ENCODE measurements at regions not wholly inside any gene's neighbourhood (a gene's known extent, or its start where the extent isn't known, plus 50 kb on each side); places are given as distances from the start of the nearest gene placed in this dataset.

DNA sequence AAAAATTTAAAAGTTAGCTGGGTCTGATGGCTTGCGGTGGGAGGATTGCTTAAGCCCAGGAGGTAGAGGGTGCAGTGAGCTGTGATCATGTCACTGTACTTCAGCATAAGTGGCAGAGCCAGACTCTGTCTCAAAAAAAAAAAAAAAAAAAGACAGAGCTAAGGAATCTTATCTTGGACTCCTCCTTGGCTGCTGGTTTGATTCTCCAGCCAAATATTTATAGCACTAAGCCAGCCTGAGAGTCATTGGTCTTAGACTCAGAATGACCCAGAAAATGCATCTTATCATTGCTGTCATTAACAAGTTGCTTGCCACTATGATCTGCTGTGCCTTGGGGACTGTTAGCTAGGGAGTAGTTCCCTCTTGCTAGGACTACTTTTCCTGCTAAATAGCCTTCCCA is 164.7 kb downstream of the GNAT3 start:
- DNase-seq (ENCODE audit: low spot score), result no peak

DNA sequence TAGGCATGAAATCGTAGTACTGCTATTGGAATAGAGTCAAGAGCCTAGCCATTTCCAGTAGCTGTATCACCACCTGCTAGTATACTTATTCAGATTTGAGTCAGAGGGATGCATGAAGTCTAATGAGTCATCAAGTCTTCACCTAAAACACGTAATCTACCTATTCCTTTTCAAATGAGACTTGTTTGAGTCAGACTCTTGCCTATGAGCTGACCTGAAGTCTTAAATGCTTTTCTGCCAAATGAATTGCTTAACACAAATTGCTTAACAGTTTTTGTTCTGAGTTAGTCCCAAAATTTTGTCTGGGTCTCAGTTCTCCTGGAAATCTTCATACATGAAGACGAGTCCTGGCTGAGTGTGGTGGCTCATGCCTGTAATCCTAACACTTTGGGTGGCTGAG is 165.2 kb downstream of the GNAT3 start:
- DNase-seq (ENCODE audit: low spot score), result no peak

DNA sequence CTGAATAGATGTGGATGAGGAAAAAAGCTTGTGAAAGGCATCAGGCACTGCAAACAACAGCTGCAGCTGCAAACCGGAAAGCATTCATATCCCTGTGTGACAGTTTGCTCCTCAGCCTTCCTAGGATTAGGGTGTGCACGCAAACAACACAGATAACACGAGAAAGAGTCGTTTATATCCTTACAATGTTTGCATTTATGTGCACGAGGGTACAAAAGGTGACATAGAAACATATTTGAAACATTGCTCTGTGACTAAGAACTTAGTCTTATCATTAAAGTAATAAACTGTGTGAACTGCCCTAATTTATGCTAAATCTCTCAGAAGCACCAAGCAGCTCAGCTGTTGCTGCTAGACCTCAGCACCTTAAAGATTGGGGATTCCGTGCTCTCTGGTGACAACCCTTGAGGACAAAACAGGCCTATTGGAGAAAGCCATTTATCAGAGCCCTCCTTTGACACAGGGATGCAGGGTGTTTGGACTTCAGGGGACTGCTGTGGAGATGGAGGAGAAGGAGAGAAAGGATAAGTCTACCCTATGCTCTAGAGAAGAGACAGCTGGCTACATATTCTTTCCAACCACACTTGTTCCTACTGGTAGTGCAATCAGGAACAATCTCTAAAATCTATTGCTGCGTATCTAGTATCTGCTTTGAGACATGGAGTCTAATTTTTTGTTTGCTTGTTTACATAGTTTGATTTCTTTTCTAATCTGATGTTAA is 176.2 kb downstream of the GNAT3 start:
- peak; percentile 47 for DNase-seq (ENCODE audit: low spot score)

DNA sequence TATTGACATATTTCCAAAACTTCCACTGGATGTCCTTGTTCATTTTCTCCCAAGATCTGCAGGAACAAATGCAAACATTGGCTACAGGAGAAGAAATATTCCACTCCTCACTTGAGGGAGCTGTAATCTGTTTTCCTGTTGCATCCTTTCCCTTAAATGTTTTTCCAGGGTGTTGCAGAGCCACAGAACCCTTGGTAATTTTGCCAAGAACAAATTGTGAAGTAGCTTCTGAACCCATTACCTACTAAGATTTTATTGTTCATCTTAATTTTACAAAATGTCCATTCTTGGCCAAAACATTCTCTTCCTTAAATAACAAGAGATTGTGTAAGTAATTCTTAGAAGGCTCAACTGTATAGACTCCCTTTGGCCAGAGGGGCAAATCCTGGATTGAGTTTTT is 177.0 kb downstream of the GNAT3 start:
- no peak for DNase-seq (ENCODE audit: low spot score)

DNA sequence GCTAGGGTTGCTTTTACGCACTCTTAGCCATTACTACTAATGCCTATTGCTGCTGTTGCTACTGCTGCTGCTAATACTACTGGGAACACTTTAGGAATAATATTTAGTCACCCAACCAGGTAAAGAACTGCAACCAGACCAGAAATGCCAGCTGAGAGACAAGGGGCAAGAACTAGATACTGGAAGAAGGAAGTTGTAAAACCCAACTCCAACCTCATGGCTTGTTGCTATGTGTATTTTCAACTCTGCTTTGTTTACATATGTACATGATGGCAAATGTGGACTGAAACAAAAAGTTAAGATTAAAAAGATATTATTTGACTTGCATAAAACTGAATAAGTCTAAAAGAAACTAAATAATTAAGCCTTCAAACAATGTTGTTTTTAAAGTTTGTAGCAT is 177.7 kb downstream of the GNAT3 start:
- no peak for DNase-seq (ENCODE audit: low spot score)

DNA sequence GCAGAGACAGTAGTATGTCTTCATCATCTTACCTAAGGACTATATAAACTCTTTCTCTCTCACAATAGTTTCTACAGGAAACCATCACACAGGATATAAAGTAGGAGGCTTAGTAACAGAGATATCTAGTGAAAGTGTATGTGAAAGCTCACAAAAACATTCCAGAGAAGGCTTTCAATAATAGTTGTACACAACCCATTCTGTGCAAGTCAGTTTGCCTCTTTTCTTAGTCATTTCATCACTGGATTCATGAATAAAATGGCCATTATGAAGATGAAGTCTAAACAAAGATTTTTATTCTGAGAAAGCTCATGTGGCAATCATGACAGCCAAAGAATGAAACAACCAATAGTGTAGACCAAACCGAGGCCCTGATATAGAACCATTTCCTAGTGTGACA is 178.8 kb downstream of the GNAT3 start:
- DNase-seq (ENCODE audit: low spot score), result no peak

DNA sequence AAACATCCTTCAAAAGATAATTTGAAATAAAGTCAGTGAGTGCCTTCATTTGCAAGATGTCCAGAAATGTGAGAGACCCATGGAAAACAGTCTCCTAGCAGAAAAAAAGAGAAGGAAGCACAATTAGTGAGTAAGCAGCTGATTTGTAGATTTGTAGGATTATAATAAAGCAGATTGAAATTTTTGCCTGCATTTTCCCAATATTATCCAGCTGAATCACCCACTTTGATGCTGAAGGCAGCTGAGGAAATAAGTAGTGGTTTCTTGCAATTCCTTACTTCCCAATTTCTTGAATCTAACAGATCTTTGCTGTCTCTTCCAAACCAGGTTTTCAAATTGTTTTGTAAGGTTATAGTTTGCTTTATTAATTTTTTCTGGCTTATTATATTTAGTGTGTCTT is 181.4 kb downstream of the GNAT3 start:
- DNase-seq (ENCODE audit: low spot score), result no peak

DNA sequence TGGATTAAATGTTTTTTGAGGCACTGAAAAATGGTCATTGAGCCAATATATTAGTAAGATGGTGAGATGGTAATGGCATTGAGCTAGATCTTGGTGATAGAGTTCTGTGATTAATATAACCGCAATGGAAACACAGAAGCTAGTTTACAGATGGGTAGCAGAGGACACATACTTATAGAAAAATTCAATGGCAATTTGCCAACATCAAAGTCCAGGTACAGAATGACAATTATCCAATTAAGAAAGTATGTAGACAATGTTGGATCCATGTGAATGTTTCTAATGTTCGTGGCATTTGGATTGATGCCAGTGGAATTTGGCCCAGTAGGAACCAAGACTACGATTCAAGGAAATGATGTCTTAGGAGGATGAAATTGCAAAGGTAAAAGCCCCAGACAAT is 187.8 kb downstream of the GNAT3 start:
- no peak for DNase-seq (ENCODE audit: low spot score)

DNA sequence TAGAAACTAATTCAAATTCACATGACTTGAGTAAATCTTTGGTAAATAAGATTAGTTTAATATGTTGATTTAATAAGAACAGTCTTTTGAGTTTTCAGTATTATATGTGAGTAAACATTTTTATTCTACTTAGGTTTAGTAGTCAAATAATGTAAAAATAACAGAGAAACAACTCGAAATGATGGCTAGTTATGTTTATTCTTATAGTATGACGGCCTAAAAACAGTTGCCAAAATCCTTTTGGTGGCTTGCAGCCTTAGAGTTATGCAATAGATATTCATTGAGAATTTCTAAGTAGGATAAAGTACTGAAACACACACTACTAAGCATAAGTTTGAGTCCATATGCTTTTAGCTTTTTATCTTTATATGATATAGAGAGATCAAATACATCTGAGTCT is 184.8 kb downstream of the GNAI1 start:
- no peak for DNase-seq (ENCODE audit: low spot score)

DNA sequence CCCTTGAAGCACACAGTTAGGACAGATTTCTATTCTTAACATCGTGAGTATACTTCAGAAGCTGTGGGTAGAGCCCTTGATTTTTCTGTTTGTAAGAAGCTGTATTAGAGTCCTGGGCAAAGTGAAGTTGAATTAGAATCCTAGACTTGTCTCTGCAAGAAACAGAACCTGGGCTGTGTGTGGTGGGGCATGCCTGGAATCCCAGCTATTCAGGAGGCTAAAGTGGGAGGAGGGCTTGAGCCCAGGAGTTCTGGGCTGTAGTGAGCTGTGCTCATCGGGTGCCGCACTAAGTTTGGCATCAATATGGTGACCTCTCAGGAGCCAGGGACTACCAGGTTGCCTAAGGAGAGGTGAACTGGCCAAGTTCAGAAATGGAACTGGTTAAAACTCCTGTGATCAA is 183.4 kb downstream of the GNAI1 start:
- DNase-seq (ENCODE audit: low spot score), result no peak

DNA sequence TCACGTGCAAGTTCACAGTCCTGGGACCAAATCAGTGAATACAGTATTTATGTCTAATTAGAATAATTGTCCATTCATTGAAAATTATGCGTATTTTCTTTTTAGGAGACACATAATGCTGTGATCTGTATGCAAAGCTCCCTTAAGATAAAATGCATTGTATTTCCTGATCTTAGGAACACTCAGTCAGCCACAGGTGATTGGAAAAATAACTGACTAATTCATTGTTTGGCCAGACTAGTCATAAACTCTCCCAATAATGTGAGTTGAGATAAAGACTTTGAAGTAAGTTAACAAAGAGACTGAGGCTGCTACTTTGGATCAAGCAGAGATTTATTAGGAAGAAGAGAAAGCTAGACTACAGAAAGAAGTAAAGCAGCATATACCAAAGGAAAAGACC is 182.2 kb downstream of the GNAI1 start:
- DNase-seq (ENCODE audit: low spot score), result no peak

DNA sequence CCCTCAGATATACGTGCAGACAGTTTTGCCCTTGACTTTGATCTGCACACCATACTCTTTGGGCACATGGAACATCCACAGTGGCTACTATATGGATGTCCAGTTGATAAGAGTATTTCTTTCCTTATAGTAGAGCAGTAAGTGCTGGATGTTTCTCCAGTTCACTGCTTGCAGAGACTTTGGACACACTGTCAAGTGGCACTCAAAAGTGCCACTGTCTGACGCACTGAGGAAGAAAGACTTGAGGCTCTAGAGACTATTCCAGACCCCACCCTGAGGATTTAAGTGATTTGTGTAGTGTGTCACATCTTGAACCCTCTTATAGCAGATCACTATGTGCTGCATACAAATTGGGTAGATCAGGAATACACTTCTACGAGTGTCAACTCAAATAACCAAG is 179.1 kb downstream of the GNAI1 start:
- no peak for DNase-seq (ENCODE audit: low spot score)

DNA sequence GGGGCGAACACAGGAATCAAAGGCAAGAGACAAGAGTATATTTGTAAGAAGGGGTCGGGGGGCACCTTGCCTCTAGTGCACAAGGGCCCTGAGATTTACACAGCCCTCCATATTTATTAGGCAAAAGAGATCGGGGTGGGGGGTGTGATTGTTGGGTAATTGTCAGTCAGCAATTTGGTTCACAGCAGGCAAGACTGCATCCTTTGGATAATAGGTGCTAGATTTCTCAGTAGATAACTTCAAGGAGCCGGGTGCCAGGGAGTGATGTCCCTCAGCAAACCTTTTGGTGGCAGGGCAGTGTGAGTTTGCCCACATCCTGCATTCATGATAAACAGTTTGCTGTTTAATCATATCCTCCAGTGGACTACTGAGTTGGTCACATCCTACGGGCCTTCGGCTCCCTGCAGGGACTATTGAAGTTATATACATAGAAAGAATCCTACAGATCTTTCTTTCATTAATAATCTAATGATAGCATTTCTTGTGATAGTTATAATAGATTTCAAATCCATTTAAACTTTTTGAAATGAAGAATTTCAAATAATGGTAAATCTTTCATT is 178.5 kb downstream of the GNAI1 start:
- DNase-seq (ENCODE audit: low spot score), result no peak

DNA sequence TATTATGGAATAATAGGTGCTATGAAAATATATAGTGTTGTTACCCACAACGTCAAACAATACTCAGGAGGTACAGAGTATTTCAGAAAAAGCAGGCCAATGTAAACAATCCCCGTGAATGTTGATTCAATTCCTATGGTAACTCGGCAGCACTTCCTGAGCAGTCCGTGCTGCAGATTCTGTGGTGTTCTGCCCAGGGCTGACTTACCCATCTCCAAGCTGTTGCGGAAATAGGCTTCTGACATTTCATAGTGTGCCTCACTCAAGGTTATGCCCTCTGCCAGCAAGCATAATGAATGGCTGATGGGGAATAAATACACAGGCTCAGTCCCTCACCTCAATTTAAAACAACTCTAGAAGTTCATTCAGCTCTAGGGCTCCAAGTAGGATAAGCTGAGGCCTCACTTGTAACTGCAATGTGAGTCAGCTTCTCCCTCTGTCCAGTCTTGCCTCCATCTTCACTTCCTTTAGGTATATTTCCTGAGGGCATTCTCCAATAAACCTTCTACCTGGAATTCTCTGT is 177.6 kb downstream of the GNAI1 start:
- no peak for DNase-seq (ENCODE audit: low spot score)

DNA sequence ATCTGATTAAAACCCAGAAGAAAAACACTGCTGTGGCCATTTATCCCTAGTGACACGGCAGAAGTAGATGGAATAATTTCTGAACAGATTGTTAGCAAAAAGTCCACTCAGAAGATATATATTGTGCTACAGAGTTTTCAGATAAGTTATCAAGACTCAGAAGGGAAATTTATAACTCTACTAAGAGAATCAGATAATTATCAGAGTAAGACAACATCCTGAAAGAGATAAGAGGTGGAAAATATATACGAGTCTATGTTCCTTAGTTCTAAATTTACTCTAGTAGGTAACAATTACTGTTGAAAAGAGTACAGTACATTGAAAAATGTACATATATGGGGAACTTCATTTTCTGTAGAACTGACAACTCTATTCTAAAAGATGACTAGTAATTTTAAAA is 176.7 kb downstream of the GNAI1 start:
- no peak for DNase-seq (ENCODE audit: low spot score)

DNA sequence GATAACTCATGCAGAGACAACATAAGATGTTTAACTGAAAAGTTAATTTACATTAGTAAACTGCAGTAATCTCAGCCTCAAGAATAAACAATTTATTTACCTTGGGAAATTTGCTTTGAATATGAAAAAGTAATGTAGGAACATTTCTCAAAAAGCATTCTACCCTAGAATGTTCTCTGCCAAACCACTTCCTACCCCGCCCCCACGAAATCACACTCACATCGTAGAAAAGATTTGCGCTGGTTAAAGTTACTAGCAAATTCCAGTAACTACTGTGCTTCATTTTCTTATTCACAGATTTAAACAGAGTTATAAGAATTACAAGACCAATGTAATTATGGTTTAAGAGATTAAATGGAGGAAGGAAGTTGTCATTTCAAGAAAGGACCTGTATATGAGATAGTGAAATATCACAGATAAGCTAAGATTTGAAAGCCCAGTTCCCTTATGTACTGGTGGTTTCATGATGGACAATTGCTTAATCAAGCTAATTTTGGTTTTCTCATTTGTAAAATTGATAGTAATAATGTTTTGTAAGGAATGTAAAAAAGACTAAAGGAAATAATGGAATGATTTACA is 175.4 kb downstream of the GNAI1 start:
- no peak for DNase-seq (ENCODE audit: low spot score)

DNA sequence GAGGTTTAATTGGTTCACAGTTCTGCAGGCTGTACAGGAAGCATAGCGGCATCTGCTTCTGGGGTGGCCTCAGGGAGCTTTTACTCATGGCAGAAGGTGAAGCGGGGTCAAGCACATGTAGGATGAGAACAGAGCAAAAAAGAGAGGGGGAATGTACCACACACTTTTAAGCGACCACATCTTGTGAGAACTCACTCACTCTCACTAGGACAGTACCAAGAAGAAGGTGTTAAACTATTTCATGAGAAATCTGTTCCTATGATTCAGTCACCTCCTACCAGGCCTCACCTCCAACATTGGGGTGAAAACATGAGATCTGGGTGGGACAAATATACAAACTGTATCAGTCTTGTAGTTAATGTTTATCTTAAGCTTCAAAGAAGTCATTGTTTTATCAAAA is 174.7 kb downstream of the GNAI1 start:
- DNase-seq (ENCODE audit: low spot score), result no peak

DNA sequence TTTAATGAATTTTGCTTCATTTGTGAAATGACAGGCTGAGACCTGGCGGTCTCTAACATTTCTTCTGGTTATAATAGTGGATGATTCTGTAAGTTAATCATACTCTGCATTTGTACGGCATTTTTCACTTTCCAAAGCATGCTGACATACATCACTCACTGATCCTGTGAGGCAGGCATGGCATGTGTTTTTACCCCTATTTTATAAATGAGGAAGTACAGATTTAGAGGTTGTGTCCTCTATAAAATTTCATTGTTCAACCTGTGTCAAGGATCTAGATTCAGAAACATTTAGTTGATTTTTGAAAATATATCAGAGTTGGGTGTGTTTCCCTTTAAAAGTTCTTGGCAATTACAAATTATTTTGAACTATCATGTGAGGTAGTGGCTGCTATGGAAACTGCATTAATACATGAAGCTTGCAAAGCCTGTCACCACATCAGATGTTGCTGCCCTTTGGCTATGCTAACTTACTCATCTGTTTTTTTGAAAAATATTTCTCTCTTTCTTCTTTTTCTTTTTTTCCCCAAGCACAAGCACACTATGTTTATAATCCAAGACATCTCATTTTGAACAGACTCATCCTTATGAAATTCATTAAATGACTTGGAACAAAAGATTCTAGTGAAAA is 172.7 kb downstream of the GNAI1 start:
- DNase-seq (ENCODE audit: low spot score), result peak; percentile 36

DNA sequence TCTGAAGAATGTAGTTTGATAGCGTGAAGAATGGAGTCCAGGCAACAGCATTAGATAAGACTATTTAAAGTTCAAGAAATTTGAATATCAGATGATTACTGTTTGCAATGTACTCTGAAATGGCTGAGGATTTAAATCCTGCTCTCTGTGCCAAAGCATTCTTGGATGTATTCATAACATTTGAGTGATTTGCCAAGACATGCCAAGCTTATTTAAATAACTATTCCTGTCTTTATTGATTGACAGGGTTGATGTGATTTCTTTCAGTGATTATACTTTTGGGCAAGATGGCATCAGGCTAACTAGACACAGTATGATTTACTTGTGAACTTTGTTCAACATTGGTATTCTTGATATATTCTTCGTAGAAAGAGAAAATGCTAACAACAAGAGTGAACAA is 168.7 kb downstream of the GNAI1 start:
- DNase-seq (ENCODE audit: low spot score), result no peak

DNA sequence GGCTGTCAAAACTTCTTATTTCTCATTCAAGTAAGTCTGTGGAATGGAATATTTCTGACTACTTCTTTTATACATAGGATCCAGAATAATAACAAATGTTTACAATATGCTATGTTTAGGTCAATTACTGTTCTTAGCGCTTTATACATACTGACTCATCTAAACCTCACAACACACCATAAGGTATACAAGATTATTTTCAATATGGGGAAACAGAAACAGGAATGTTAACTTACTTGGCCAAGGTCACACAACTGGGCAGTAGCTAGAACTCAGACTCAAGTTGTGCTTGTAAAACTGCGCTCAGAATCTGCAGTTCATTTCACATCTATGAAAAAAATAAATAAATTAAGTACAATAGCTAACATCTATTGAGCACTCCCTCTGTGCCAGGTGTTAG is 168.0 kb downstream of the GNAI1 start:
- DNase-seq (ENCODE audit: low spot score), result no peak

DNA sequence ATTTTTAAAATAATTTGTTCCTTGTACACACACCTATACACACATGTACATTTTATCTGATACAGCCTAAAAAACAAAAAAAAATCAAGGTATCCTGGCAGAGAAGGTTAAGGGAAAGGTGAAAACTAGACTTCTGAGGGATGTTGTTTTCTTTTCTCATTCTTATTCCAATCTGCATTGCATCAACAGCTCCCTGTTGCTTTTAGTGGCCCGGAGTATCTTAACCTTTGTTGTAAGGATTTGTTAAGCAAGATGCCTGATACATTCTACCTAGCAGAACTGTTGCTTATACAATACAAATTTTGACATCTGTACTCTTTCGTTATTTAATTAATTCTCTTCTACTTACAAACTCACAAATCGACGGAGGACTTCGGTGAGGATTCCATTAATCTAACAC is 167.4 kb downstream of the GNAI1 start:
- DNase-seq (ENCODE audit: low spot score), result no peak

DNA sequence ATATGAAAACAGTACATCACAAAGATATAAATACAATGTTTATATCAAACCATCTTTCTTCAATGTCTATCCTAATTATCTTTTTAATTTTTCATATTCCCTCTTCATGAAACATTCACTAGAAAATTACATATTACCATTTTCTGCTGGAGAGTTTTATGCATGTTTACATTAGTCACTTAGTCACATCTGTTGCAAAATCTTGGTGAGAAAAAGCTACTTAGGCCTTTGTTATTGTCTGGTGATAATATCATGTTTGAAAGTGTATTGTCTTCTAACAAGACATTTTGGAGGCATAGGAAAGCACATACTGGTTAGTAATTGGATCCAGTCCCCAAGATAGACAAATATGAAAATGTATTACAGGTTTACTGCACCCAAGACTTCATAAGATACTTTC is 163.6 kb downstream of the GNAI1 start:
- no peak for DNase-seq (ENCODE audit: low spot score)

DNA sequence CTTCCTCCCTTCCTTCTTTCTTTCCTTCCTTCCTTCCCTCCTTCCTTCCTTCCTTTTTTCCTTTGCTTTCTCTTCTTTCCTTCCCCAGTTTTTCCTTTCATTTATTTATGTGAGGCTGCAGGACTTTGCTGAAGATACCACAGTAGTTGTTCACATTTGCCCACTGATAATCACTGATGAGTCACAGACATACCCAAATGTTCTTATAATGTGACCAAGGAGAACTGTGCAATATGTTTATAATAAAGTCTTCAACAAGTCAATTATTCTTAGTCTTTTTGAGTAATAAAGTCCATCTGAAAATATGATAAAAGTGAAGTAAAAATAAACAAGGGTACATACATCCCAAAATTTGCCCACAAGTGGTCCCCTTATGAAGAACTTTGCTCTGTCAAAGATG is 159.7 kb downstream of the GNAI1 start:
- DNase-seq (ENCODE audit: low spot score), result no peak
